Activated naive CD8-positive, alpha-beta T cell treated with anti-CD3 and anti-CD28 coated beads for 36 hours (primary cell): ENCODE measurements at regions not wholly inside any gene's neighbourhood (a gene's known extent, or its start where the extent isn't known, plus 50 kb on each side); places are given as distances from the start of the nearest gene placed in this dataset.
A peak's percentile ranks its signal among the peaks of the same experiment; 100 is the strongest.
"Not testable (repeated sequence)": the region's sequence is repeated elsewhere in the genome, so short reads cannot be mapped to it uniquely, and the experiment has no call there.

Source experiments
- DNase-seq: peaks from one replicate; pipeline ENCODE4 v3.0.0; 2021
- H3K27ac Mint-ChIP-seq: one replicate; pipeline ENCODE4 v1.8.0; 2022; ENCODE audit warnings: mild to moderate bottlenecking, moderate library complexity, mixed read lengths
- H3K27me3 Mint-ChIP-seq: one replicate; pipeline ENCODE4 v1.8.0; 2022; ENCODE audit warnings: mild to moderate bottlenecking, mixed read lengths
- H3K36me3 Mint-ChIP-seq: one replicate; pipeline ENCODE4 v1.8.0; 2021; ENCODE audit warnings: mild to moderate bottlenecking, mixed read lengths
- H3K4me1 Mint-ChIP-seq: one replicate; pipeline ENCODE4 v1.8.0; 2021; ENCODE audit warnings: mixed read lengths
- H3K4me3 Mint-ChIP-seq: one replicate; pipeline ENCODE4 v1.8.0; 2022; ENCODE audit warnings: mild to moderate bottlenecking, moderate library complexity, mixed read lengths
- H3K9me3 Mint-ChIP-seq: one replicate; pipeline ENCODE4 v1.8.0; 2022; ENCODE audit warnings: mixed read lengths

- Mint-ChIP-seq H3K36me3 (peaks cover 4% of the 10 kb centered on the region), H3K9me3 (peaks cover 1% of the 10 kb centered on the region), H3K27ac (peak overlapping the region; percentile 96), H3K4me1 (peaks cover 39% of the 10 kb centered on the region), H3K27me3 (no peaks in the 10 kb centered on the region), H3K4me3 (peak overlapping the region; percentile 12)
- no peak for DNase-seq
Observed at GRCh38 chr6:118736440-118736839, 85.0 kb upstream of the CEP85L start.

- H3K36me3 Mint-ChIP-seq, result peaks cover 4% of the 10 kb centered on the region
- no peak for DNase-seq
- H3K27ac Mint-ChIP-seq, result peak overlapping the region; percentile 3
- H3K9me3 Mint-ChIP-seq, result peaks cover 1% of the 10 kb centered on the region
- no peak overlapping the region for H3K4me3 Mint-ChIP-seq
- peaks cover 37% of the 10 kb centered on the region for H3K4me1 Mint-ChIP-seq
- no peaks in the 10 kb centered on the region for H3K27me3 Mint-ChIP-seq
Observed at GRCh38 chr6:118735320-118735719, 83.9 kb upstream of the CEP85L start.

GRCh38 chr6:118725944-118726343, 74.6 kb upstream of the CEP85L start:
- Mint-ChIP-seq H3K4me3 (no peak overlapping the region), H3K36me3 (no peaks in the 10 kb centered on the region), H3K27me3 (no peaks in the 10 kb centered on the region), H3K9me3 (no peaks in the 10 kb centered on the region), H3K4me1 (peaks cover 61% of the 10 kb centered on the region), H3K27ac (peak overlapping the region; percentile 85)
- peak; percentile 78 for DNase-seq

- DNase-seq, result no peak
- Mint-ChIP-seq H3K9me3 (no peaks in the 10 kb centered on the region), H3K4me3 (peak overlapping the region; percentile 38), H3K36me3 (no peaks in the 10 kb centered on the region), H3K27me3 (no peaks in the 10 kb centered on the region), H3K4me1 (peaks cover 77% of the 10 kb centered on the region), H3K27ac (peak overlapping the region; percentile 88)
Observed at GRCh38 chr6:118724211-118724610, 72.8 kb upstream of the CEP85L start.

GRCh38 chr6:118722829-118723813, 71.7 kb upstream of the CEP85L start:
- Mint-ChIP-seq H3K27ac (peak overlapping the region; percentile 84), H3K4me3 (no peak overlapping the region), H3K9me3 (no peaks in the 10 kb centered on the region), H3K4me1 (peaks cover 81% of the 10 kb centered on the region), H3K27me3 (no peaks in the 10 kb centered on the region), H3K36me3 (no peaks in the 10 kb centered on the region)
- no peak for DNase-seq

GRCh38 chr6:118720125-118720473, 68.7 kb upstream of the CEP85L start:
- peak overlapping the region; percentile 19 for H3K4me3 Mint-ChIP-seq
- peak overlapping the region; percentile 92 for H3K27ac Mint-ChIP-seq
- H3K36me3 Mint-ChIP-seq, result no peaks in the 10 kb centered on the region
- no peaks in the 10 kb centered on the region for H3K27me3 Mint-ChIP-seq
- no peak for DNase-seq
- peaks cover 67% of the 10 kb centered on the region for H3K4me1 Mint-ChIP-seq
- H3K9me3 Mint-ChIP-seq, result no peaks in the 10 kb centered on the region

GRCh38 chr6:118719351-118720124, 68.1 kb upstream of the CEP85L start:
- H3K27ac Mint-ChIP-seq, result peak overlapping the region; percentile 92
- H3K4me3 Mint-ChIP-seq, result peak overlapping the region; percentile 46
- no peak for DNase-seq
- no peaks in the 10 kb centered on the region for H3K36me3 Mint-ChIP-seq
- H3K9me3 Mint-ChIP-seq, result peaks cover 1% of the 10 kb centered on the region
- H3K27me3 Mint-ChIP-seq, result no peaks in the 10 kb centered on the region
- peaks cover 64% of the 10 kb centered on the region for H3K4me1 Mint-ChIP-seq

- Mint-ChIP-seq H3K9me3 (peaks cover 1% of the 10 kb centered on the region), H3K27me3 (no peaks in the 10 kb centered on the region), H3K4me1 (peaks cover 61% of the 10 kb centered on the region), H3K27ac (peak overlapping the region; percentile 92), H3K36me3 (no peaks in the 10 kb centered on the region), H3K4me3 (peak overlapping the region; percentile 46)
- no peak for DNase-seq
Observed at GRCh38 chr6:118718903-118719302, 67.5 kb upstream of the CEP85L start.

GRCh38 chr6:118718297-118718696, 66.9 kb upstream of the CEP85L start:
- Mint-ChIP-seq H3K27ac (peak overlapping the region; percentile 92), H3K4me1 (peaks cover 61% of the 10 kb centered on the region), H3K36me3 (no peaks in the 10 kb centered on the region), H3K27me3 (no peaks in the 10 kb centered on the region), H3K9me3 (peaks cover 1% of the 10 kb centered on the region), H3K4me3 (no peak overlapping the region)
- no peak for DNase-seq

- Mint-ChIP-seq H3K27ac (no peak overlapping the region), H3K4me1 (peaks cover 62% of the 10 kb centered on the region), H3K36me3 (peaks cover 6% of the 10 kb centered on the region), H3K9me3 (peaks cover 1% of the 10 kb centered on the region), H3K27me3 (no peaks in the 10 kb centered on the region), H3K4me3 (no peak overlapping the region)
- DNase-seq, result no peak
Observed at GRCh38 chr6:118717106-118717505, 65.7 kb upstream of the CEP85L start.

GRCh38 chr6:118715907-118716306, 64.5 kb upstream of the CEP85L start:
- not testable (repeated sequence) for H3K27ac Mint-ChIP-seq, H3K27me3 Mint-ChIP-seq, H3K36me3 Mint-ChIP-seq, DNase-seq, H3K9me3 Mint-ChIP-seq, H3K4me3 Mint-ChIP-seq
- peaks cover 64% of the 10 kb centered on the region for H3K4me1 Mint-ChIP-seq

- peaks cover 64% of the 10 kb centered on the region for H3K4me1 Mint-ChIP-seq
- no peaks in the 10 kb centered on the region for H3K27me3 Mint-ChIP-seq
- H3K27ac Mint-ChIP-seq, result no peak overlapping the region
- no peak for DNase-seq
- H3K9me3 Mint-ChIP-seq, result peaks cover 6% of the 10 kb centered on the region
- H3K36me3 Mint-ChIP-seq, result peaks cover 10% of the 10 kb centered on the region
- H3K4me3 Mint-ChIP-seq, result no peak overlapping the region
Observed at GRCh38 chr6:118715376-118715775, 64.0 kb upstream of the CEP85L start.

GRCh38 chr6:118714756-118715155, 63.4 kb upstream of the CEP85L start:
- peaks cover 6% of the 10 kb centered on the region for H3K9me3 Mint-ChIP-seq
- no peak overlapping the region for H3K4me3 Mint-ChIP-seq
- no peaks in the 10 kb centered on the region for H3K27me3 Mint-ChIP-seq
- no peak overlapping the region for H3K27ac Mint-ChIP-seq
- H3K4me1 Mint-ChIP-seq, result peaks cover 65% of the 10 kb centered on the region
- H3K36me3 Mint-ChIP-seq, result peaks cover 10% of the 10 kb centered on the region
- no peak for DNase-seq

- Mint-ChIP-seq H3K9me3 (peaks cover 6% of the 10 kb centered on the region), H3K36me3 (peaks cover 16% of the 10 kb centered on the region), H3K27ac (peak overlapping the region; percentile 69), H3K27me3 (no peaks in the 10 kb centered on the region), H3K4me3 (peak overlapping the region; percentile 2), H3K4me1 (peaks cover 52% of the 10 kb centered on the region)
- no peak for DNase-seq
Observed at GRCh38 chr6:118712969-118713368, 61.6 kb upstream of the CEP85L start.

GRCh38 chr6:118710616-118711015, 59.2 kb upstream of the CEP85L start:
- Mint-ChIP-seq H3K4me3 (peak overlapping the region; percentile 96), H3K9me3 (peaks cover 6% of the 10 kb centered on the region), H3K4me1 (peaks cover 67% of the 10 kb centered on the region), H3K27ac (peak overlapping the region; percentile 96), H3K36me3 (peaks cover 34% of the 10 kb centered on the region), H3K27me3 (no peaks in the 10 kb centered on the region)
- no peak for DNase-seq
